ENCODE measurements at regions not wholly inside any gene's neighbourhood (a gene's known extent, or its start where the extent isn't known, plus 50 kb on each side); places are given as distances from the start of the nearest gene placed in this dataset.
A peak's percentile ranks its signal among the peaks of the same experiment; 100 is the strongest.

GRCh38 chr14:86462193-86462753, 932.3 kb downstream of the FLRT2 start:
- no peaks in the 10 kb centered on the region for H3K4me1 ChIP-seq (ENCODE audit: low read depth)
- DNase-seq (ENCODE audit: low read depth in 1 of 2, low spot score in 1 of 2) = peak; percentile 13 to 53
- H3K4me3 ChIP-seq = no peak overlapping the region
- H3K9me3 ChIP-seq (ENCODE audit: low read depth) = no peaks in the 10 kb centered on the region
- no peak overlapping the region for H3K27ac ChIP-seq
- no peaks in the 10 kb centered on the region for H3K27me3 ChIP-seq
- peak; percentile 50 for TF ChIP-seq CTCF (IDR thresholded peaks at IDR 0.05; ENCODE audit: low read depth, low read length)
- no peaks in the 10 kb centered on the region for H3K36me3 ChIP-seq

- Histone ChIP-seq H3K27me3 (no peaks in the 10 kb centered on the region), H3K9me3 (ENCODE audit: low read depth) (no peaks in the 10 kb centered on the region), H3K4me3 (no peak overlapping the region), H3K27ac (no peak overlapping the region), H3K36me3 (no peaks in the 10 kb centered on the region), H3K4me1 (ENCODE audit: low read depth) (no peaks in the 10 kb centered on the region)
- DNase-seq (ENCODE audit: low read depth in 1 of 2, low spot score in 1 of 2) = no peak
- TF ChIP-seq CTCF (IDR thresholded peaks at IDR 0.05; ENCODE audit: low read depth, low read length) = no peak
Measured at GRCh38 chr14:86457481-86458135, 927.7 kb downstream of the FLRT2 start.

- no peak for TF ChIP-seq CTCF (IDR thresholded peaks at IDR 0.05; ENCODE audit: low read depth, low read length)
Measured at GRCh38 chr14:86450085-86450484, 920.1 kb downstream of the FLRT2 start.

GRCh38 chr14:86442135-86442534, 912.2 kb downstream of the FLRT2 start:
- Histone ChIP-seq H3K27ac (no peak overlapping the region), H3K27me3 (no peaks in the 10 kb centered on the region), H3K4me1 (ENCODE audit: low read depth) (no peaks in the 10 kb centered on the region), H3K36me3 (no peaks in the 10 kb centered on the region), H3K4me3 (no peak overlapping the region), H3K9me3 (ENCODE audit: low read depth) (no peaks in the 10 kb centered on the region)
- no peak for DNase-seq (ENCODE audit: low read depth in 1 of 2, low spot score in 1 of 2)
- no peak for TF ChIP-seq CTCF (IDR thresholded peaks at IDR 0.05; ENCODE audit: low read depth, low read length)

More at GRCh38 chr14:86450085-86450484, 920.1 kb downstream of the FLRT2 start:
- Histone ChIP-seq H3K27me3 (no peaks in the 10 kb centered on the region), H3K4me3 (no peak overlapping the region), H3K36me3 (no peaks in the 10 kb centered on the region), H3K4me1 (ENCODE audit: low read depth) (no peaks in the 10 kb centered on the region), H3K9me3 (ENCODE audit: low read depth) (no peaks in the 10 kb centered on the region), H3K27ac (no peak overlapping the region)
- no peak for DNase-seq (ENCODE audit: low read depth in 1 of 2, low spot score in 1 of 2)

- H3K27ac ChIP-seq = no peak overlapping the region
- H3K4me1 ChIP-seq (ENCODE audit: low read depth) = no peaks in the 10 kb centered on the region
- no peaks in the 10 kb centered on the region for H3K27me3 ChIP-seq
- H3K36me3 ChIP-seq = no peaks in the 10 kb centered on the region
- no peak for DNase-seq (ENCODE audit: low read depth in 1 of 2, low spot score in 1 of 2)
- no peak overlapping the region for H3K4me3 ChIP-seq
- no peaks in the 10 kb centered on the region for H3K9me3 ChIP-seq (ENCODE audit: low read depth)
- TF ChIP-seq CTCF (IDR thresholded peaks at IDR 0.05; ENCODE audit: low read depth, low read length) = no peak
Measured at GRCh38 chr14:86430853-86431252, 900.9 kb downstream of the FLRT2 start.
